SH-SY5Y (cell line): ENCODE measurements at regions not wholly inside any gene's neighbourhood (a gene's known extent, or its start where the extent isn't known, plus 50 kb on each side); places are given as distances from the start of the nearest gene placed in this dataset.

Source experiments
- GATA2 ChIP-seq: IDR thresholded peaks from 2 replicates; pipeline ENCODE4 v1.6.1; 2011; ENCODE audit warnings: mild to moderate bottlenecking, low read depth, low read length
- GATA3 ChIP-seq: IDR thresholded peaks from 2 replicates; pipeline ENCODE4 v1.6.1; 2011; ENCODE audit warnings: low read depth, mild to moderate bottlenecking, low read length, moderate library complexity

- TF ChIP-seq GATA2 (no peak), GATA3 (no peak)
These were observed 191.5 kb upstream of the IPO5 start for GRCh38 chr13:97761796-97762540.
